ENCODE measurements at regions not wholly inside any gene's neighbourhood (a gene's known extent, or its start where the extent isn't known, plus 50 kb on each side); places are given as distances from the start of the nearest gene placed in this dataset.

GRCh38 chr3:106528932-106529331 is 660.1 kb upstream of the CBLB start:
- no peak for TF ChIP-seq CTCF (IDR thresholded peaks at IDR 0.05; ENCODE audit: borderline replicate concordance, extremely low read depth, low read length, poor library complexity, severe bottlenecking)
- TF ChIP-seq EZH2 (IDR thresholded peaks at IDR 0.05; ENCODE audit: borderline replicate concordance, low read depth, low read length, severe bottlenecking): no peak
